ENCODE measurements at regions not wholly inside any gene's neighbourhood (a gene's known extent, or its start where the extent isn't known, plus 50 kb on each side); places are given as distances from the start of the nearest gene placed in this dataset.

- TF ChIP-seq, protein P1, sequence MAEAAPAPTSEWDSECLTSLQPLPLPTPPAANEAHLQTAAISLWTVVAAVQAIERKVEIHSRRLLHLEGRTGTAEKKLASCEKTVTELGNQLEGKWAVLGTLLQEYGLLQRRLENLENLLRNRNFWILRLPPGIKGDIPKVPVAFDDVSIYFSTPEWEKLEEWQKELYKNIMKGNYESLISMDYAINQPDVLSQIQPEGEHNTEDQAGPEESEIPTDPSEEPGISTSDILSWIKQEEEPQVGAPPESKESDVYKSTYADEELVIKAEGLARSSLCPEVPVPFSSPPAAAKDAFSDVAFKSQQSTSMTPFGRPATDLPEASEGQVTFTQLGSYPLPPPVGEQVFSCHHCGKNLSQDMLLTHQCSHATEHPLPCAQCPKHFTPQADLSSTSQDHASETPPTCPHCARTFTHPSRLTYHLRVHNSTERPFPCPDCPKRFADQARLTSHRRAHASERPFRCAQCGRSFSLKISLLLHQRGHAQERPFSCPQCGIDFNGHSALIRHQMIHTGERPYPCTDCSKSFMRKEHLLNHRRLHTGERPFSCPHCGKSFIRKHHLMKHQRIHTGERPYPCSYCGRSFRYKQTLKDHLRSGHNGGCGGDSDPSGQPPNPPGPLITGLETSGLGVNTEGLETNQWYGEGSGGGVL (tag by site-specific recombination; IDR thresholded peaks at IDR 0.05): no peak
Measured at GRCh38 chrX:45351478-45351877, 150.8 kb upstream of the DIPK2B start (continued).

DNA sequence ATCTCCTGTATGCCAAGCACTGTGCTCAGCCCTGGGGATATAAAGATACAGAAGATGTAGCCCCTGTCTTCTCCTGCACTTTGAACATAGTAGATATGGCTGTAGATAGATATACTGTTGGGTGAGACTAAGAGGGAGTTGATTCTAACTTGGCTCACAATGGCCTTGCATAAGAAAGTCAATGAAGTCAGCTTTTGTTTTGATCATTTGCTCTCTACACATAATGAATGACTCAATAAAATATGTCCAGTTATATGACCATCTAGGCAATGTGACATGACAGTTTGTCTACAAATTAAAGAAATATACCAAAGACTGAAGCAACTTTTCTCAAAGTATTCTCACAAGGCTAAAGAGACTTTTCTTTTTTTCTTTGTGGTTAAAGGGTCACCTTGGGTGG, 147.6 kb upstream of the DIPK2B start:
- ChIA-PET POLR2A (no interaction called here), CTCF (no interaction called here)
- Histone ChIP-seq H3K4me1 (ENCODE audit: control insufficient read depth, insufficient read depth, low read length) (no peaks in the 10 kb centered on the region), H3K4me3 (ENCODE audit: low read depth, low read length) (no peak overlapping the region), H3K9me3 (ENCODE audit: control insufficient read depth, insufficient read depth, low read depth, low read length) (no peaks in the 10 kb centered on the region), H3K36me3 (ENCODE audit: control insufficient read depth in 2 of 2, insufficient read depth in 1 of 2, low read length in 2 of 2) (no peaks in the 10 kb centered on the region), H3K27ac (ENCODE audit: extremely low read depth, low read depth, low read length) (no peak overlapping the region)
- no peak for TF ChIP-seq PRDM6 (tag by site-specific recombination; IDR thresholded peaks at IDR 0.05)
- no peak for TF ChIP-seq EGR2 (tag by site-specific recombination; IDR thresholded peaks at IDR 0.05; ENCODE audit: low read depth)
- no peak for TF ChIP-seq PRDM1 (tag by site-specific recombination; IDR thresholded peaks at IDR 0.05)
- no peak for TF ChIP-seq ZNF544 (tag by site-specific recombination; IDR thresholded peaks at IDR 0.05)
- TF ChIP-seq YY1 (tag by site-specific recombination; IDR thresholded peaks at IDR 0.05): no peak
- TF ChIP-seq ZNF114 (tag by site-specific recombination; IDR thresholded peaks at IDR 0.05): no peak
- no peak for TF ChIP-seq ZNF23 (tag by site-specific recombination; IDR thresholded peaks at IDR 0.05; ENCODE audit: borderline replicate concordance)
- no peak for TF ChIP-seq MYNN (tag by site-specific recombination; IDR thresholded peaks at IDR 0.05; ENCODE audit: borderline replicate concordance)
- no peak for TF ChIP-seq ZNF24 (tag by site-specific recombination; IDR thresholded peaks at IDR 0.05)
- no peak for TF ChIP-seq ZNF529 (tag by site-specific recombination; IDR thresholded peaks at IDR 0.05; ENCODE audit: insufficient replicate concordance)
- TF ChIP-seq SETDB1 (IDR thresholded peaks at IDR 0.05; ENCODE audit: insufficient read length, low read length): no peak
- TF ChIP-seq MEIS1 (CRISPR knock-in tag; IDR thresholded peaks at IDR 0.05; ENCODE audit: borderline replicate concordance): no peak
- no peak for TF ChIP-seq ZNF785 (tag by site-specific recombination; IDR thresholded peaks at IDR 0.05)

DNA sequence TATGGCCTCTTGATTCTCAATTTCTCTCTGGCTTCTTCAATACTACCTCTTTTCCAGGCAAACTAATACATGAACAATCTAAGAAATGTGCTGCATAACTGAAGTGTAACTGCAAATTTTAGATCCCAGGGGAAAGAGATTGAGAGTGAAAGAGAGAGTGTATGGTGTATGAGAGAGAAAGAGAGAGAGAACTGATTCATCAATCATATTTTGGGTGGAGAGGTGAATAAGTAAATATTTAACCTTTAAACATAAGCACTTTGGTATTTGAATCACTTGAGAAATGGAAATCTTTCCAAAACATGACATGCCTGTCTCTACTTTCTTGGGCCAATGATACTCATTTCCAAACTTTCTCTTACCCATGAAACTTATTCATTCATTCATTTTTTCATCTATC, 147.2 kb upstream of the DIPK2B start:
- H3K4me1 ChIP-seq (ENCODE audit: control insufficient read depth, insufficient read depth, low read length): no peaks in the 10 kb centered on the region
- TF ChIP-seq ZIC2 (tag by site-specific recombination; IDR thresholded peaks at IDR 0.05): no peak
- TF ChIP-seq ZNF768 (tag by site-specific recombination; IDR thresholded peaks at IDR 0.05): no peak
- TF ChIP-seq ZNF692 (tag by site-specific recombination; IDR thresholded peaks at IDR 0.05): no peak
- TF ChIP-seq TRIM28 (IDR thresholded peaks at IDR 0.05; ENCODE audit: borderline replicate concordance, low read length): no peak
- no peak for TF ChIP-seq GLI4 (tag by site-specific recombination; IDR thresholded peaks at IDR 0.05)
- no peak for TF ChIP-seq ZNF792 (tag by site-specific recombination; IDR thresholded peaks at IDR 0.05)
- TF ChIP-seq ZNF114 (tag by site-specific recombination; IDR thresholded peaks at IDR 0.05): no peak
- no peaks in the 10 kb centered on the region for H3K9me3 ChIP-seq (ENCODE audit: control insufficient read depth, insufficient read depth, low read depth, low read length)
- ChIA-PET POLR2A (no interaction called here), CTCF (no interaction called here)
- no peak overlapping the region for H3K4me3 ChIP-seq (ENCODE audit: low read depth, low read length)
- H3K36me3 ChIP-seq (ENCODE audit: control insufficient read depth in 2 of 2, insufficient read depth in 1 of 2, low read length in 2 of 2): no peaks in the 10 kb centered on the region
- no peak overlapping the region for H3K27ac ChIP-seq (ENCODE audit: extremely low read depth, low read depth, low read length)

All from HEK293 (cell line).